GM12873 (cell line): ENCODE measurements at regions not wholly inside any gene's neighbourhood (a gene's known extent, or its start where the extent isn't known, plus 50 kb on each side); places are given as distances from the start of the nearest gene placed in this dataset.

Experiments used
- CTCF ChIP-seq: IDR thresholded peaks from 2 replicates; pipeline ENCODE4 v1.5.1; 2012; ENCODE audit warnings: low read depth, mild to moderate bottlenecking, moderate library complexity, low read length, control low read depth; ENCODE audit not compliant: insufficient read depth; ENCODE audit errors: missing control alignments

- no peak for TF ChIP-seq CTCF
Measured at GRCh38 chr2:6310256-6311215, 555.2 kb downstream of the CMPK2 start.

- no peak for TF ChIP-seq CTCF
Measured at GRCh38 chr2:6312367-6312766, 553.3 kb downstream of the CMPK2 start.

GRCh38 chr2:6314218-6314960 is 551.3 kb downstream of the CMPK2 start:
- TF ChIP-seq CTCF: no peak

- TF ChIP-seq CTCF: no peak
Measured at GRCh38 chr2:6325616-6326015, 540.1 kb downstream of the CMPK2 start.

GRCh38 chr2:6326958-6327357 is 538.7 kb downstream of the CMPK2 start:
- no peak for TF ChIP-seq CTCF

GRCh38 chr2:6336752-6337471 is 528.8 kb downstream of the CMPK2 start:
- TF ChIP-seq CTCF: no peak

GRCh38 chr2:6337472-6337820 is 528.3 kb downstream of the CMPK2 start:
- no peak for TF ChIP-seq CTCF
